ENCODE measurements at regions not wholly inside any gene's neighbourhood (a gene's known extent, or its start where the extent isn't known, plus 50 kb on each side); places are given as distances from the start of the nearest gene placed in this dataset.

DNA sequence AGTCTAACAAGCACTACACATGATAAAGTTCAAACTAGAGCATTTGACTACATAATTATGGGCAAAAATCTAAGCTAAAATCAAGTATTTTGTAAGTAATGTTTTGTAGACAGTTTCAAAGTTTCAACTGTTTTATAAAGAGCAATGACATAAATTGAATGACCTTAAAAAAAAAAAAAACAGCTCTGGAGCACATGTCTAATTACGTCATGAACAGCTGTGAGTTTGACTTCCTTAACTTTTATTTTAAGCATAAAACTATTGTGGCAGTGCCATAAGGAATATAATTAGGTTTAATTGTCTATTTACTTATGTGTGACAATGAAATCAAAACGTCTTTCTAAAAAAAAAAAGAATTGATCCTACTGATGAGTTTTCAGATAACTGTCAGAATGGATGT, 272.5 kb upstream of the LRRC7 start:
- Histone ChIP-seq H4K20me1 (ENCODE audit: insufficient read depth) (no peaks in the 10 kb centered on the region), H3K4me3 (ENCODE audit: low read length) (no peak overlapping the region), H3K79me2 (replicated peaks; ENCODE audit: insufficient read depth, low read length) (no peaks in the 10 kb centered on the region), H3K9me2 (ENCODE audit: insufficient read depth, low read length) (no peaks in the 10 kb centered on the region), H3K27ac (ENCODE audit: low read length) (no peak overlapping the region), H3K36me3 (ENCODE audit: insufficient read depth, low read length) (no peaks in the 10 kb centered on the region), H2AFZ (ENCODE audit: low read depth, low read length) (no peak overlapping the region), H3K27me3 (ENCODE audit: insufficient read depth, low read depth, low read length) (no peaks in the 10 kb centered on the region), H3K4me2 (ENCODE audit: low read length) (no peak overlapping the region), H3K9ac (ENCODE audit: low read length) (no peak overlapping the region), H3K9me3 (ENCODE audit: low read length) (no peaks in the 10 kb centered on the region), H3F3A (ENCODE audit: insufficient read depth, low read length, poor library complexity, severe bottlenecking) (no peaks in the 10 kb centered on the region)
- TF ChIP-seq RAD21 (conservative IDR thresholded peaks at IDR 0.05) = no peak
- no peak for TF ChIP-seq POLR2AphosphoS5 (IDR thresholded peaks at IDR 0.05)
- TF ChIP-seq TAF1 (IDR thresholded peaks at IDR 0.05; ENCODE audit: low read depth) = no peak

GRCh38 chr1:69305621-69306020, 262.1 kb upstream of the LRRC7 start:
- Histone ChIP-seq H3K36me3 (ENCODE audit: insufficient read depth, low read length) (no peaks in the 10 kb centered on the region), H3K27me3 (ENCODE audit: insufficient read depth, low read depth, low read length) (no peaks in the 10 kb centered on the region), H3K9me2 (ENCODE audit: insufficient read depth, low read length) (no peaks in the 10 kb centered on the region), H2AFZ (ENCODE audit: low read depth, low read length) (no peak overlapping the region), H3K9me3 (ENCODE audit: low read length) (no peaks in the 10 kb centered on the region), H3K27ac (ENCODE audit: low read length) (no peak overlapping the region), H3K79me2 (replicated peaks; ENCODE audit: insufficient read depth, low read length) (no peaks in the 10 kb centered on the region), H4K20me1 (ENCODE audit: insufficient read depth) (no peaks in the 10 kb centered on the region), H3K9ac (ENCODE audit: low read length) (no peak overlapping the region), H3K4me2 (ENCODE audit: low read length) (no peak overlapping the region), H3F3A (ENCODE audit: insufficient read depth, low read length, poor library complexity, severe bottlenecking) (no peaks in the 10 kb centered on the region), H3K4me3 (ENCODE audit: low read length) (no peak overlapping the region)
- TF ChIP-seq MXI1 (conservative IDR thresholded peaks at IDR 0.05; ENCODE audit: poor library complexity, severe bottlenecking) (no peak), REST (IDR thresholded peaks at IDR 0.05; ENCODE audit: borderline replicate concordance) (no peak), EZH2 (IDR thresholded peaks at IDR 0.05; ENCODE audit: borderline replicate concordance, insufficient read depth, low read length, poor library complexity, severe bottlenecking) (no peak), POLR2AphosphoS5 (IDR thresholded peaks at IDR 0.05) (no peak), SMC3 (conservative IDR thresholded peaks at IDR 0.05; ENCODE audit: poor library complexity) (no peak), RAD21 (conservative IDR thresholded peaks at IDR 0.05) (no peak), TAF1 (IDR thresholded peaks at IDR 0.05; ENCODE audit: low read depth) (no peak), EP300 (conservative IDR thresholded peaks at IDR 0.05; ENCODE audit: poor library complexity, severe bottlenecking) (no peak)
- TF ChIP-seq, protein P1, sequence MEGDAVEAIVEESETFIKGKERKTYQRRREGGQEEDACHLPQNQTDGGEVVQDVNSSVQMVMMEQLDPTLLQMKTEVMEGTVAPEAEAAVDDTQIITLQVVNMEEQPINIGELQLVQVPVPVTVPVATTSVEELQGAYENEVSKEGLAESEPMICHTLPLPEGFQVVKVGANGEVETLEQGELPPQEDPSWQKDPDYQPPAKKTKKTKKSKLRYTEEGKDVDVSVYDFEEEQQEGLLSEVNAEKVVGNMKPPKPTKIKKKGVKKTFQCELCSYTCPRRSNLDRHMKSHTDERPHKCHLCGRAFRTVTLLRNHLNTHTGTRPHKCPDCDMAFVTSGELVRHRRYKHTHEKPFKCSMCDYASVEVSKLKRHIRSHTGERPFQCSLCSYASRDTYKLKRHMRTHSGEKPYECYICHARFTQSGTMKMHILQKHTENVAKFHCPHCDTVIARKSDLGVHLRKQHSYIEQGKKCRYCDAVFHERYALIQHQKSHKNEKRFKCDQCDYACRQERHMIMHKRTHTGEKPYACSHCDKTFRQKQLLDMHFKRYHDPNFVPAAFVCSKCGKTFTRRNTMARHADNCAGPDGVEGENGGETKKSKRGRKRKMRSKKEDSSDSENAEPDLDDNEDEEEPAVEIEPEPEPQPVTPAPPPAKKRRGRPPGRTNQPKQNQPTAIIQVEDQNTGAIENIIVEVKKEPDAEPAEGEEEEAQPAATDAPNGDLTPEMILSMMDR (IDR thresholded peaks at IDR 0.05; ENCODE audit: poor library complexity, severe bottlenecking) = no peak
